ENCODE measurements at regions not wholly inside any gene's neighbourhood (a gene's known extent, or its start where the extent isn't known, plus 50 kb on each side); places are given as distances from the start of the nearest gene placed in this dataset.

DNA sequence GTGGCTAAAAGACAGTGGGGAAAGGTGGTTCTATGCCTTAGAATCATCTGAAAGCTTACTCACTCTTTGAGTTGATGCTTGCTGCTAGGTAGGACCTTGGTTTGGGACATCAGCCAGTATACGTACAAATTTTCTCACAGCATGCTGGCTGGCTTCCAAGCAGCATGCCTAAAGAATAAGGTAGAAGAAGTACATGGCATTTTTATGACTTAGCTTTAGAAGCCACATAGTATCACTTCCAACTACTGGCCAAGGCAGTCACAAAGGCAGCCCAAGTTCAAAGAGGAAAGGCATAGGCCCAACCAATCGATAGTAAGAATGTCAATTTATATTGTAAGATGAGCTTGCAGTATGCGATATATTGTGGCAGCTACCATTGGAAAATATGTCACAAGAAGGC, 284.2 kb upstream of the CAND1 start:
- H3K36me3 ChIP-seq (replicated peaks in 1 of 2; ENCODE audit: control insufficient read depth in 1 of 2, insufficient read depth in 2 of 2, low read length in 2 of 2): no peaks in the 10 kb centered on the region
- FAIRE-seq (no peak), DNase-seq (ENCODE audit: low spot score) (no peak), ATAC-seq (no peak)
- no peaks in the 10 kb centered on the region for H3K9me3 ChIP-seq (ENCODE audit: low read length)
- BruUV-seq (replicated peaks): no TSS peak
- intact Hi-C loops (cut with micrococcal nuclease; ENCODE audit: unreplicated experiment) (no loop called here), in situ Hi-C loops (cut with HindIII; ENCODE audit: extremely low pct_ligation_motif_present, low pct_unique_long_range_greater_than_20kb) (no loop called here)
- H2AFZ ChIP-seq (ENCODE audit: low read length): no peak overlapping the region
- POLR2A ChIA-PET: no interaction called here
- H3K9ac ChIP-seq (ENCODE audit: insufficient read depth, low read depth, low read length): no peak overlapping the region
- TF ChIP-seq TAF1 (CRISPR knock-in tag; IDR thresholded peaks at IDR 0.05) (no peak), KLF9 (CRISPR knock-in tag; IDR thresholded peaks at IDR 0.05; ENCODE audit: low read depth) (no peak), ZBTB21 (CRISPR knock-in tag; IDR thresholded peaks at IDR 0.05) (no peak)
- CTCF ChIA-PET (ENCODE audit: low intra/inter-chr PET ratio, low total read pairs): no interaction called here
- H3K4me1 ChIP-seq (ENCODE audit: insufficient read depth, low read length): no peaks in the 10 kb centered on the region
- no peak overlapping the region for H3K27ac ChIP-seq (ENCODE audit: extremely low read length, insufficient read depth, low read length)
- H3K4me2 ChIP-seq (ENCODE audit: low read depth, low read length): no peak overlapping the region
- no peaks in the 10 kb centered on the region for H4K20me1 ChIP-seq (ENCODE audit: insufficient read depth, low read length)
- no peaks in the 10 kb centered on the region for H3K79me2 ChIP-seq (ENCODE audit: insufficient read depth, low read length)
- 6% methylated on average over 3 of the region's 3 CpGs for WGBS (ENCODE audit: low lambda C conversion rate)
- no peak overlapping the region for H3K4me3 ChIP-seq (replicated peaks in 1 of 3; ENCODE audit: insufficient read depth in 1 of 3, low read depth in 2 of 3, low read length in 3 of 3)
- no peaks in the 10 kb centered on the region; a peak in 1 of 5 replicates for H3K27me3 ChIP-seq (ENCODE audit: control insufficient read depth in 1 of 2, insufficient read depth in 2 of 2, low read length in 2 of 2)

DNA sequence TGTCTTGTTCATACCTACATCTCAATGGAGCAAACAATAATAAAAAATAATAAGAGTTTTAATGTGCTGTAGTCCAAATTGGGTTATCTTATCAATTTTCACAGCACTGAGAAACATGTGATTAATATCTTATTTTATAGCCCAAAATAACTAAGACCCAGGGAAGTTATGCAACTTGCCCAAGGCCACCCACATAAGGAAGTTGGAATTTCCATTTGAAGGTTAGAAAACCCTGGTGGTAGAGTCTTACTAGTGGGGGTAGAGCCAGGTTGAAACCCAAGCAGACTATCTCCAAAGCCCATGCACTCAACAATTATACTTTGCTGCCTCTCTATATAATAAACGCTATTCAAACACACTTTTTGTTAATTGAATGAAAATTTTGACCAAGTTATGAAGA, 270.0 kb upstream of the CAND1 start:
- no peaks in the 10 kb centered on the region for H3K27me3 ChIP-seq (ENCODE audit: control insufficient read depth in 1 of 2, insufficient read depth in 2 of 2, low read length in 2 of 2)
- no peak for DNase-seq (ENCODE audit: low spot score)
- 0% methylated on average over 1 of the region's 1 CpG for WGBS (ENCODE audit: low lambda C conversion rate)
- no peak for ATAC-seq
- TF ChIP-seq EP300 (IDR thresholded peaks at IDR 0.05; ENCODE audit: low read depth in 2 of 2, low read length in 2 of 2) (no peak), EP300 (CRISPR knock-in tag; IDR thresholded peaks at IDR 0.05; ENCODE audit: borderline replicate concordance) (no peak), CHD4 (IDR thresholded peaks at IDR 0.05; ENCODE audit: borderline replicate concordance, low read length) (no peak), SP1 (IDR thresholded peaks at IDR 0.05) (no peak), SP1 (CRISPR knock-in tag; IDR thresholded peaks at IDR 0.05) (no peak), GABPB1 (CRISPR knock-in tag; IDR thresholded peaks at IDR 0.05) (no peak), SP2 (CRISPR knock-in tag; IDR thresholded peaks at IDR 0.05) (no peak), ARHGAP35 (CRISPR knock-in tag; IDR thresholded peaks at IDR 0.05; ENCODE audit: borderline replicate concordance) (no peak), ZNF235 (CRISPR knock-in tag; IDR thresholded peaks at IDR 0.05; ENCODE audit: borderline replicate concordance) (no peak)
- TF ChIP-seq, protein P1, sequence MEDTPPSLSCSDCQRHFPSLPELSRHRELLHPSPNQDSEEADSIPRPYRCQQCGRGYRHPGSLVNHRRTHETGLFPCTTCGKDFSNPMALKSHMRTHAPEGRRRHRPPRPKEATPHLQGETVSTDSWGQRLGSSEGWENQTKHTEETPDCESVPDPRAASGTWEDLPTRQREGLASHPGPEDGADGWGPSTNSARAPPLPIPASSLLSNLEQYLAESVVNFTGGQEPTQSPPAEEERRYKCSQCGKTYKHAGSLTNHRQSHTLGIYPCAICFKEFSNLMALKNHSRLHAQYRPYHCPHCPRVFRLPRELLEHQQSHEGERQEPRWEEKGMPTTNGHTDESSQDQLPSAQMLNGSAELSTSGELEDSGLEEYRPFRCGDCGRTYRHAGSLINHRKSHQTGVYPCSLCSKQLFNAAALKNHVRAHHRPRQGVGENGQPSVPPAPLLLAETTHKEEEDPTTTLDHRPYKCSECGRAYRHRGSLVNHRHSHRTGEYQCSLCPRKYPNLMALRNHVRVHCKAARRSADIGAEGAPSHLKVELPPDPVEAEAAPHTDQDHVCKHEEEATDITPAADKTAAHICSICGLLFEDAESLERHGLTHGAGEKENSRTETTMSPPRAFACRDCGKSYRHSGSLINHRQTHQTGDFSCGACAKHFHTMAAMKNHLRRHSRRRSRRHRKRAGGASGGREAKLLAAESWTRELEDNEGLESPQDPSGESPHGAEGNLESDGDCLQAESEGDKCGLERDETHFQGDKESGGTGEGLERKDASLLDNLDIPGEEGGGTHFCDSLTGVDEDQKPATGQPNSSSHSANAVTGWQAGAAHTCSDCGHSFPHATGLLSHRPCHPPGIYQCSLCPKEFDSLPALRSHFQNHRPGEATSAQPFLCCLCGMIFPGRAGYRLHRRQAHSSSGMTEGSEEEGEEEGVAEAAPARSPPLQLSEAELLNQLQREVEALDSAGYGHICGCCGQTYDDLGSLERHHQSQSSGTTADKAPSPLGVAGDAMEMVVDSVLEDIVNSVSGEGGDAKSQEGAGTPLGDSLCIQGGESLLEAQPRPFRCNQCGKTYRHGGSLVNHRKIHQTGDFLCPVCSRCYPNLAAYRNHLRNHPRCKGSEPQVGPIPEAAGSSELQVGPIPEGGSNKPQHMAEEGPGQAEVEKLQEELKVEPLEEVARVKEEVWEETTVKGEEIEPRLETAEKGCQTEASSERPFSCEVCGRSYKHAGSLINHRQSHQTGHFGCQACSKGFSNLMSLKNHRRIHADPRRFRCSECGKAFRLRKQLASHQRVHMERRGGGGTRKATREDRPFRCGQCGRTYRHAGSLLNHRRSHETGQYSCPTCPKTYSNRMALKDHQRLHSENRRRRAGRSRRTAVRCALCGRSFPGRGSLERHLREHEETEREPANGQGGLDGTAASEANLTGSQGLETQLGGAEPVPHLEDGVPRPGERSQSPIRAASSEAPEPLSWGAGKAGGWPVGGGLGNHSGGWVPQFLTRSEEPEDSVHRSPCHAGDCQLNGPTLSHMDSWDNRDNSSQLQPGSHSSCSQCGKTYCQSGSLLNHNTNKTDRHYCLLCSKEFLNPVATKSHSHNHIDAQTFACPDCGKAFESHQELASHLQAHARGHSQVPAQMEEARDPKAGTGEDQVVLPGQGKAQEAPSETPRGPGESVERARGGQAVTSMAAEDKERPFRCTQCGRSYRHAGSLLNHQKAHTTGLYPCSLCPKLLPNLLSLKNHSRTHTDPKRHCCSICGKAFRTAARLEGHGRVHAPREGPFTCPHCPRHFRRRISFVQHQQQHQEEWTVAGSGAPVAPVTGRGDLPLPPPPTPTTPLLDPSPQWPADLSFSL (CRISPR knock-in tag; IDR thresholded peaks at IDR 0.05): no peak
- H3K9me3 ChIP-seq (ENCODE audit: low read length): no peaks in the 10 kb centered on the region
- ChIA-PET POLR2A (no interaction called here), CTCF (ENCODE audit: low intra/inter-chr PET ratio, low total read pairs) (no interaction called here)
- H3K4me2 ChIP-seq (ENCODE audit: low read depth, low read length): no peak overlapping the region
- H4K20me1 ChIP-seq (ENCODE audit: insufficient read depth, low read length): no peaks in the 10 kb centered on the region
- FAIRE-seq: no peak
- no peak overlapping the region for H3K4me3 ChIP-seq (replicated peaks in 1 of 3; ENCODE audit: insufficient read depth in 1 of 3, low read depth in 2 of 3, low read length in 3 of 3)
- H3K79me2 ChIP-seq (ENCODE audit: insufficient read depth, low read length): no peaks in the 10 kb centered on the region
- no peaks in the 10 kb centered on the region for H3K4me1 ChIP-seq (ENCODE audit: insufficient read depth, low read length)
- no peak overlapping the region for H2AFZ ChIP-seq (ENCODE audit: low read length)
- no TSS peak for BruUV-seq (replicated peaks)
- no peak overlapping the region for H3K27ac ChIP-seq (ENCODE audit: extremely low read length, insufficient read depth, low read length)
- H3K36me3 ChIP-seq (replicated peaks in 1 of 2; ENCODE audit: control insufficient read depth in 1 of 2, insufficient read depth in 2 of 2, low read length in 2 of 2): no peaks in the 10 kb centered on the region
- in situ Hi-C loops (cut with HindIII; ENCODE audit: extremely low pct_ligation_motif_present, low pct_unique_long_range_greater_than_20kb) (no loop called here), intact Hi-C loops (cut with micrococcal nuclease; ENCODE audit: unreplicated experiment) (no loop called here)
- H3K9ac ChIP-seq (ENCODE audit: insufficient read depth, low read depth, low read length): no peak overlapping the region

Data from HepG2 (cell line).